ENCODE measurements at regions not wholly inside any gene's neighbourhood (a gene's known extent, or its start where the extent isn't known, plus 50 kb on each side); places are given as distances from the start of the nearest gene placed in this dataset.

DNA sequence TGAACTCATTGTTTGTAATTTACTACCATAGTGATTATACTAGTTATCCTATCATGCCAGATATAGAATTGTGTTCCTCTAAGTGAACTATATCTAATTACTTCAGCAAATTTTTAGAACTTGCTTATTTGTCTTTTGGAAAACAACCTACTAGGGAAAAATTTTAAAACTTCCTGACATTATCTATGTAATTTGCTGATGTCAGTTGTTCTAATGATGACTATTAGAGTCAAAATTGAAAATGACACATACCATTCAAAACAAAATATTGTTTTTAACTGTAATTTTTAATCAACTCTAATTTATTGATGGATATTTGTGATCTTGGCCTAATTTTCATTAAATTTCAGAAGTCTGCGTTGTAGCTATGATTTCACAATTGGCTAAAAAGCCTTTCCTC, 106.7 kb upstream of the ROBO2 start:
- Mint-ChIP-seq H3K36me3 (no peaks in the 10 kb centered on the region), H3K4me3 (no peak overlapping the region), H3K4me1 (peaks cover 3% of the 10 kb centered on the region), H3K27ac (no peak overlapping the region), H3K27me3 (ENCODE audit: insufficient read depth, low read depth) (peaks cover under 1% of the 10 kb centered on the region), H3K9me3 (no peaks in the 10 kb centered on the region)
- Histone ChIP-seq H3K4me1 (peaks cover 8% of the 10 kb centered on the region), H3K4me3 (no peak overlapping the region), H2AFZ (replicated peaks) (no peak overlapping the region), H3K4me2 (no peak overlapping the region), H4K20me1 (ENCODE audit: low read depth) (no peaks in the 10 kb centered on the region), H3K79me2 (ENCODE audit: low read depth) (no peaks in the 10 kb centered on the region), H3K36me3 (no peaks in the 10 kb centered on the region), H3F3A (ENCODE audit: low read depth) (peaks cover 4% of the 10 kb centered on the region), H3K27me3 (no peaks in the 10 kb centered on the region), H3K9me3 (ENCODE audit: low read depth) (no peaks in the 10 kb centered on the region), H3K9ac (no peak overlapping the region), H3K27ac (no peak overlapping the region)
- no peak for TF ChIP-seq EZH2 (IDR thresholded peaks at IDR 0.05)
- no peak for TF ChIP-seq EZH2phosphoT487 (IDR thresholded peaks at IDR 0.05)
- TF ChIP-seq, protein P1, sequence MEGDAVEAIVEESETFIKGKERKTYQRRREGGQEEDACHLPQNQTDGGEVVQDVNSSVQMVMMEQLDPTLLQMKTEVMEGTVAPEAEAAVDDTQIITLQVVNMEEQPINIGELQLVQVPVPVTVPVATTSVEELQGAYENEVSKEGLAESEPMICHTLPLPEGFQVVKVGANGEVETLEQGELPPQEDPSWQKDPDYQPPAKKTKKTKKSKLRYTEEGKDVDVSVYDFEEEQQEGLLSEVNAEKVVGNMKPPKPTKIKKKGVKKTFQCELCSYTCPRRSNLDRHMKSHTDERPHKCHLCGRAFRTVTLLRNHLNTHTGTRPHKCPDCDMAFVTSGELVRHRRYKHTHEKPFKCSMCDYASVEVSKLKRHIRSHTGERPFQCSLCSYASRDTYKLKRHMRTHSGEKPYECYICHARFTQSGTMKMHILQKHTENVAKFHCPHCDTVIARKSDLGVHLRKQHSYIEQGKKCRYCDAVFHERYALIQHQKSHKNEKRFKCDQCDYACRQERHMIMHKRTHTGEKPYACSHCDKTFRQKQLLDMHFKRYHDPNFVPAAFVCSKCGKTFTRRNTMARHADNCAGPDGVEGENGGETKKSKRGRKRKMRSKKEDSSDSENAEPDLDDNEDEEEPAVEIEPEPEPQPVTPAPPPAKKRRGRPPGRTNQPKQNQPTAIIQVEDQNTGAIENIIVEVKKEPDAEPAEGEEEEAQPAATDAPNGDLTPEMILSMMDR (IDR thresholded peaks at IDR 0.05) = no peak
- no peak for DNase-seq (ENCODE audit: low spot score)

DNA sequence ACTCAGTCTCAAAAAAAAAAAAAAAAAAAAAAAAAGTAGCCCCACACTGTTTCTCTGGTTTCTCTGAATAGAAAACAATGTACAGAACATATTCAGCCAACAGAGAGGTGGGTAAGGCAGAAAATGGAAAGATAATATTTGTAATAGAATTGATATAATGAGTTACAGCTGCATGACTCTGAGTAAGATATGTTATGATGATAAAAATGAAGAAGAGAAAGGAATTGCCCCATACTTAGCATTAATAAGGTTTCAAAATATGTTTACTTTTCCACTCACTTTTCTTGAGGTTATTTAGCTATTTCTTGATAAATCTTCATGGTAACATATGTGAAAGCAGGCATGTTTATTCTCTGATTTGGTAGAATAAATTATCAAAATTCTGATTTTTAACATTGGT, 100.9 kb upstream of the ROBO2 start:
- no peaks in the 10 kb centered on the region for H3K36me3 Mint-ChIP-seq
- DNase-seq (ENCODE audit: low spot score) = no peak
- Histone ChIP-seq H4K20me1 (ENCODE audit: low read depth) (no peaks in the 10 kb centered on the region), H3K4me1 (no peaks in the 10 kb centered on the region), H3K27ac (no peak overlapping the region), H3K36me3 (no peaks in the 10 kb centered on the region), H3K9ac (no peak overlapping the region), H3K4me3 (no peak overlapping the region), H3K27me3 (no peaks in the 10 kb centered on the region), H3K4me2 (no peak overlapping the region), H3K9me3 (ENCODE audit: low read depth) (no peaks in the 10 kb centered on the region), H3K79me2 (ENCODE audit: low read depth) (no peaks in the 10 kb centered on the region), H2AFZ (replicated peaks) (no peak overlapping the region), H3F3A (ENCODE audit: low read depth) (no peaks in the 10 kb centered on the region)
- no peak overlapping the region for H3K4me3 Mint-ChIP-seq
- no peaks in the 10 kb centered on the region for H3K9me3 Mint-ChIP-seq
- no peaks in the 10 kb centered on the region for H3K4me1 Mint-ChIP-seq
- H3K27ac Mint-ChIP-seq = no peak overlapping the region
- TF ChIP-seq EZH2phosphoT487 (IDR thresholded peaks at IDR 0.05) (no peak), EZH2 (IDR thresholded peaks at IDR 0.05) (no peak)
- TF ChIP-seq, protein P1 (IDR thresholded peaks at IDR 0.05) = no peak
- peaks cover 2% of the 10 kb centered on the region for H3K27me3 Mint-ChIP-seq (ENCODE audit: insufficient read depth, low read depth)

DNA sequence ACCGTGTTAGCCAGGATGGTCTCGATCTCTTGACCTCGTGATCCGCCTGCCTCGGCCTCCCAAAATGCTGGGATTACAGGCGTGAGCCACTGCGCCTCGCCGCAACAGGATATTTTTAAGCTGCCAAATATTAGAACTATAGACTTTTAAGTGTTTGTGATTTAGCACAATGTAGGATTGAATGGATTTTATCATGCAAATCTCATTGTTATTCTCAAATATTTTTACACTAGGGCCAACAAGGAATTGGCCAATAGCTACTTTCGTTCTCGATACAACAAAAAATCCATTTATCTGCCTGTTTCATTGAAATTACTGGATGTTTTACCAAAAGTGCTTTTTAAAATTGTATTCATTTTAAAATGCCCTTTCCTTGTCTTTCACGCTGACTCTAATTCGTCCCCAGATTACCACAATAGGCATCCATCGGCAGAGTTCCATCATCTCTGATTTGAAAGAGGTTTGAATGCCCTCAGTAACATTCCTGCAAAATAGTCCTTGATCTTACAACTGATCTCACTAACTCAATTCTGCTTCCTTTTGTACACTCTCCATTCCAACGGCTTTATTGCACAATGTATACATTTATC, 99.6 kb upstream of the ROBO2 start:
- Histone ChIP-seq H3K9ac (no peak overlapping the region), H3K4me3 (no peak overlapping the region), H3K36me3 (no peaks in the 10 kb centered on the region), H4K20me1 (ENCODE audit: low read depth) (no peaks in the 10 kb centered on the region), H2AFZ (replicated peaks) (no peak overlapping the region), H3K27me3 (no peaks in the 10 kb centered on the region), H3K9me3 (ENCODE audit: low read depth) (no peaks in the 10 kb centered on the region), H3K4me2 (no peak overlapping the region), H3K4me1 (no peaks in the 10 kb centered on the region), H3K79me2 (ENCODE audit: low read depth) (no peaks in the 10 kb centered on the region), H3F3A (ENCODE audit: low read depth) (no peaks in the 10 kb centered on the region), H3K27ac (no peak overlapping the region)
- no peak overlapping the region for H3K27ac Mint-ChIP-seq
- H3K36me3 Mint-ChIP-seq = no peaks in the 10 kb centered on the region
- H3K4me3 Mint-ChIP-seq = no peak overlapping the region
- H3K4me1 Mint-ChIP-seq = no peaks in the 10 kb centered on the region
- H3K27me3 Mint-ChIP-seq (ENCODE audit: insufficient read depth, low read depth) = peaks cover 2% of the 10 kb centered on the region
- H3K9me3 Mint-ChIP-seq = no peaks in the 10 kb centered on the region
- TF ChIP-seq EZH2phosphoT487 (IDR thresholded peaks at IDR 0.05) (no peak), EZH2 (IDR thresholded peaks at IDR 0.05) (no peak)
- TF ChIP-seq, protein P1 (IDR thresholded peaks at IDR 0.05) = no peak
- no peak for DNase-seq (ENCODE audit: low spot score)
